DND-41 (cell line): ENCODE measurements at regions not wholly inside any gene's neighbourhood (a gene's known extent, or its start where the extent isn't known, plus 50 kb on each side); places are given as distances from the start of the nearest gene placed in this dataset.

ENCODE experiments used
- ATAC-seq: fragments of 200-7000 bp; cut with Tn5 transposase; 3 replicates; pipeline ENCODE4 v1.9.1; 2021; ENCODE audit warnings: low read depth; ENCODE audit not compliant: insufficient read depth
- DNase-seq: peaks from one replicate; pipeline ENCODE4 v3.0.0-alpha.2; 2020
- H2AFZ ChIP-seq: 2 replicates; pipeline ENCODE4 v1.6.0; 2012; ENCODE audit warnings: low read depth, low read length
- H3K27ac ChIP-seq: 2 replicates; pipeline ENCODE4 v1.5.1; 2012; ENCODE audit warnings: low read length, inconsistent platforms
- H3K27me3 ChIP-seq: fragments of 200-600 bp; sonication (generic); 2 replicates; pipeline ENCODE4 v1.6.0; 2012; ENCODE audit warnings: low read length, mild to moderate bottlenecking, inconsistent platforms; ENCODE audit not compliant: insufficient read depth, poor library complexity
- H3K36me3 ChIP-seq: 2 replicates; pipeline ENCODE4 v1.5.1; 2012; ENCODE audit warnings: low read length, inconsistent platforms; ENCODE audit not compliant: insufficient read depth
- H3K4me1 ChIP-seq: 2 replicates; pipeline ENCODE4 v1.5.1; 2012; ENCODE audit warnings: mild to moderate bottlenecking, low read length; ENCODE audit not compliant: insufficient read depth
- H3K4me2 ChIP-seq: 2 replicates; pipeline ENCODE4 v1.6.0; 2012; ENCODE audit warnings: mild to moderate bottlenecking, moderate library complexity, low read length, inconsistent platforms; ENCODE audit not compliant: insufficient read depth
- H3K4me3 ChIP-seq, 2 experiments: fragments of 200-600 bp in 1 of 2; shearing (Covaris generic) in 1 of 2; 2 replicates each; pipeline ENCODE4 v1.5.1; 2012 to 2016; ENCODE audit warnings: inconsistent platforms in 2 of 2, low read length in 2 of 2, mild to moderate bottlenecking in 2 of 2, low read depth in 1 of 2, moderate library complexity in 1 of 2
- H3K79me2 ChIP-seq: 2 replicates; pipeline ENCODE4 v1.6.0; 2012; ENCODE audit warnings: low read length, inconsistent platforms; ENCODE audit not compliant: insufficient read depth
- H3K9ac ChIP-seq: 2 replicates; pipeline ENCODE4 v1.6.0; 2012; ENCODE audit warnings: low read depth, mild to moderate bottlenecking, inconsistent platforms, low read length, moderate library complexity
- H3K9me3 ChIP-seq: 2 replicates; pipeline ENCODE4 v1.5.1; 2012; ENCODE audit warnings: low read length, moderate library complexity, mild to moderate bottlenecking, inconsistent platforms; ENCODE audit not compliant: insufficient read depth, severe bottlenecking
- H4K20me1 ChIP-seq: 2 replicates; pipeline ENCODE4 v1.6.0; 2012; ENCODE audit warnings: low read length; ENCODE audit not compliant: insufficient read depth
- CTCF ChIP-seq: IDR thresholded peaks from 2 replicates; pipeline ENCODE4 v1.5.1; 2012; ENCODE audit warnings: borderline replicate concordance, low read length, moderate library complexity, mild to moderate bottlenecking; ENCODE audit not compliant: poor library complexity, severe bottlenecking; ENCODE audit errors: extremely low read depth
- EZH2 ChIP-seq: IDR thresholded peaks from 3 replicates; pipeline ENCODE4 v1.6.1; 2012; ENCODE audit warnings: borderline replicate concordance, low read depth, mild to moderate bottlenecking, moderate library complexity, low read length, inconsistent platforms; ENCODE audit not compliant: severe bottlenecking

GRCh38 chr18:45164551-45164950, 450.7 kb upstream of the SLC14A2 start:
- Histone ChIP-seq H3K79me2 (no peaks in the 10 kb centered on the region), H3K9me3 (no peaks in the 10 kb centered on the region), H3K9ac (no peak overlapping the region), H3K4me2 (no peak overlapping the region), H3K4me3 (no peak overlapping the region), H3K27ac (no peak overlapping the region), H3K27me3 (no peaks in the 10 kb centered on the region), H3K4me1 (no peaks in the 10 kb centered on the region), H2AFZ (no peak overlapping the region), H4K20me1 (no peaks in the 10 kb centered on the region), H3K36me3 (no peaks in the 10 kb centered on the region)
- TF ChIP-seq CTCF (no peak), EZH2 (no peak)
- DNase-seq (no peak), ATAC-seq (no peak)

- H3K9ac ChIP-seq, result no peak overlapping the region
- H3K9me3 ChIP-seq, result no peaks in the 10 kb centered on the region
- no peak overlapping the region for H3K4me2 ChIP-seq
- no peak for TF ChIP-seq EZH2
- no peak for TF ChIP-seq CTCF
- H3K79me2 ChIP-seq, result no peaks in the 10 kb centered on the region
- H4K20me1 ChIP-seq, result no peaks in the 10 kb centered on the region
- no peak for DNase-seq
- H3K4me1 ChIP-seq, result no peaks in the 10 kb centered on the region
- H3K36me3 ChIP-seq, result no peaks in the 10 kb centered on the region
- ATAC-seq, result no peak
- H3K4me3 ChIP-seq, result no peak overlapping the region
- H3K27me3 ChIP-seq, result no peaks in the 10 kb centered on the region
- no peak overlapping the region for H2AFZ ChIP-seq
- no peak overlapping the region for H3K27ac ChIP-seq
These were observed 450.0 kb upstream of the SLC14A2 start for GRCh38 chr18:45165176-45165713.

GRCh38 chr18:45165871-45166270, 449.4 kb upstream of the SLC14A2 start:
- TF ChIP-seq CTCF, result no peak
- no peak for ATAC-seq
- no peak overlapping the region for H3K27ac ChIP-seq

GRCh38 chr18:45166341-45166835, 448.9 kb upstream of the SLC14A2 start:
- ATAC-seq (no peak), DNase-seq (no peak)
- H4K20me1 ChIP-seq, result no peaks in the 10 kb centered on the region
- H3K9me3 ChIP-seq, result no peaks in the 10 kb centered on the region
- no peaks in the 10 kb centered on the region for H3K36me3 ChIP-seq
- H3K79me2 ChIP-seq, result no peaks in the 10 kb centered on the region
- H3K4me1 ChIP-seq, result no peaks in the 10 kb centered on the region
- H3K9ac ChIP-seq, result no peak overlapping the region
- no peaks in the 10 kb centered on the region for H3K27me3 ChIP-seq
- no peak overlapping the region for H2AFZ ChIP-seq
- H3K4me3 ChIP-seq, result no peak overlapping the region
- TF ChIP-seq CTCF (no peak), EZH2 (no peak)
- H3K27ac ChIP-seq, result no peak overlapping the region
- H3K4me2 ChIP-seq, result no peak overlapping the region

More at GRCh38 chr18:45165871-45166270, 449.4 kb upstream of the SLC14A2 start:
- Histone ChIP-seq H4K20me1 (no peaks in the 10 kb centered on the region), H3K79me2 (no peaks in the 10 kb centered on the region), H3K4me2 (no peak overlapping the region), H3K4me3 (no peak overlapping the region), H3K36me3 (no peaks in the 10 kb centered on the region), H3K9me3 (no peaks in the 10 kb centered on the region), H3K9ac (no peak overlapping the region), H3K27me3 (no peaks in the 10 kb centered on the region), H2AFZ (no peak overlapping the region), H3K4me1 (no peaks in the 10 kb centered on the region)
- no peak for DNase-seq
